ENCODE measurements at regions not wholly inside any gene's neighbourhood (a gene's known extent, or its start where the extent isn't known, plus 50 kb on each side); places are given as distances from the start of the nearest gene placed in this dataset.
A peak's percentile ranks its signal among the peaks of the same experiment; 100 is the strongest.

GRCh38 chr5:88384886-88385285 is 116.2 kb upstream of the TMEM161B start:
- Histone ChIP-seq H3K27me3 (ENCODE audit: insufficient read depth, low read length) (no peaks in the 10 kb centered on the region), H4K20me1 (ENCODE audit: insufficient read depth, low read length) (no peaks in the 10 kb centered on the region), H3K4me2 (ENCODE audit: low read length) (no peak overlapping the region), H3K4me1 (ENCODE audit: insufficient read depth, low read length) (peaks cover 6% of the 10 kb centered on the region), H3K9ac (ENCODE audit: low read length) (no peak overlapping the region), H3K9me3 (ENCODE audit: insufficient read depth, low read depth, low read length) (no peaks in the 10 kb centered on the region), H3K27ac (ENCODE audit: low read depth, low read length) (no peak overlapping the region), H3K4me3 (ENCODE audit: insufficient read depth, low read depth, low read length) (no peak overlapping the region), H3K79me2 (ENCODE audit: insufficient read depth, low read length) (no peaks in the 10 kb centered on the region), H2AFZ (ENCODE audit: low read depth, low read length) (no peak overlapping the region), H3K36me3 (ENCODE audit: insufficient read depth, low read length) (no peaks in the 10 kb centered on the region)
- peaks cover 3% of the 10 kb centered on the region for H3K9me3 Mint-ChIP-seq (ENCODE audit: unreplicated experiment)
- no peaks in the 10 kb centered on the region for H3K27me3 Mint-ChIP-seq (ENCODE audit: low read depth, unreplicated experiment)
- no peak for FAIRE-seq
- TF ChIP-seq EZH2 (IDR thresholded peaks at IDR 0.05; ENCODE audit: insufficient read depth, low read length): no peak
- H3K27ac Mint-ChIP-seq (ENCODE audit: unreplicated experiment): no peak overlapping the region
- H3K36me3 Mint-ChIP-seq (ENCODE audit: low read depth, unreplicated experiment): no peaks in the 10 kb centered on the region
- H3K4me1 Mint-ChIP-seq (ENCODE audit: low read depth, unreplicated experiment): peaks cover 5% of the 10 kb centered on the region
- H3K4me3 Mint-ChIP-seq (ENCODE audit: unreplicated experiment): no peak overlapping the region
- DNase-seq (ENCODE audit: low read depth): no peak

- Mint-ChIP-seq H3K4me1 (ENCODE audit: low read depth, unreplicated experiment) (peaks cover 11% of the 10 kb centered on the region), H3K4me3 (ENCODE audit: unreplicated experiment) (no peak overlapping the region), H3K36me3 (ENCODE audit: low read depth, unreplicated experiment) (no peaks in the 10 kb centered on the region), H3K27me3 (ENCODE audit: low read depth, unreplicated experiment) (no peaks in the 10 kb centered on the region), H3K9me3 (ENCODE audit: unreplicated experiment) (peaks cover 3% of the 10 kb centered on the region), H3K27ac (ENCODE audit: unreplicated experiment) (no peak overlapping the region)
- DNase-seq (ENCODE audit: low read depth): no peak
- Histone ChIP-seq H3K4me2 (ENCODE audit: low read length) (no peak overlapping the region), H3K9ac (ENCODE audit: low read length) (no peak overlapping the region), H3K9me3 (ENCODE audit: insufficient read depth, low read depth, low read length) (no peaks in the 10 kb centered on the region), H3K27me3 (ENCODE audit: insufficient read depth, low read length) (no peaks in the 10 kb centered on the region), H3K79me2 (ENCODE audit: insufficient read depth, low read length) (no peaks in the 10 kb centered on the region), H2AFZ (ENCODE audit: low read depth, low read length) (no peak overlapping the region), H3K27ac (ENCODE audit: low read depth, low read length) (no peak overlapping the region), H3K36me3 (ENCODE audit: insufficient read depth, low read length) (no peaks in the 10 kb centered on the region), H4K20me1 (ENCODE audit: insufficient read depth, low read length) (no peaks in the 10 kb centered on the region), H3K4me1 (ENCODE audit: insufficient read depth, low read length) (no peaks in the 10 kb centered on the region), H3K4me3 (ENCODE audit: insufficient read depth, low read depth, low read length) (no peak overlapping the region)
- no peak for FAIRE-seq
- TF ChIP-seq EZH2 (IDR thresholded peaks at IDR 0.05; ENCODE audit: insufficient read depth, low read length) (no peak), CTCF (IDR thresholded peaks at IDR 0.05; ENCODE audit: insufficient read depth, low read depth, low read length) (no peak)
Measured at GRCh38 chr5:88380332-88380731, 111.7 kb upstream of the TMEM161B start.

GRCh38 chr5:88377705-88378656 is 109.3 kb upstream of the TMEM161B start:
- no peak overlapping the region for H3K4me3 Mint-ChIP-seq (ENCODE audit: unreplicated experiment)
- TF ChIP-seq CTCF (IDR thresholded peaks at IDR 0.05; ENCODE audit: insufficient read depth, low read depth, low read length): no peak
- TF ChIP-seq EZH2 (IDR thresholded peaks at IDR 0.05; ENCODE audit: insufficient read depth, low read length): no peak
- no peak for FAIRE-seq

More at GRCh38 chr5:88377705-88378656, 109.3 kb upstream of the TMEM161B start:
- no peaks in the 10 kb centered on the region for H3K36me3 Mint-ChIP-seq (ENCODE audit: low read depth, unreplicated experiment)
- DNase-seq (ENCODE audit: low read depth): peak; percentile 27
- H3K4me2 ChIP-seq (ENCODE audit: low read length): no peak overlapping the region
- no peak overlapping the region for H3K27ac ChIP-seq (ENCODE audit: low read depth, low read length)
- H3K9ac ChIP-seq (ENCODE audit: low read length): no peak overlapping the region
- no peaks in the 10 kb centered on the region for H3K27me3 ChIP-seq (ENCODE audit: insufficient read depth, low read length)
- H3K4me1 ChIP-seq (ENCODE audit: insufficient read depth, low read length): no peaks in the 10 kb centered on the region
- no peak overlapping the region for H2AFZ ChIP-seq (ENCODE audit: low read depth, low read length)
- peaks cover 11% of the 10 kb centered on the region for H3K4me1 Mint-ChIP-seq (ENCODE audit: low read depth, unreplicated experiment)
- no peak overlapping the region for H3K4me3 ChIP-seq (ENCODE audit: insufficient read depth, low read depth, low read length)
- H3K9me3 Mint-ChIP-seq (ENCODE audit: unreplicated experiment): peaks cover 3% of the 10 kb centered on the region
- no peaks in the 10 kb centered on the region for H4K20me1 ChIP-seq (ENCODE audit: insufficient read depth, low read length)
- H3K36me3 ChIP-seq (ENCODE audit: insufficient read depth, low read length): no peaks in the 10 kb centered on the region
- no peak overlapping the region for H3K27ac Mint-ChIP-seq (ENCODE audit: unreplicated experiment)
- no peaks in the 10 kb centered on the region for H3K27me3 Mint-ChIP-seq (ENCODE audit: low read depth, unreplicated experiment)
- H3K9me3 ChIP-seq (ENCODE audit: insufficient read depth, low read depth, low read length): no peaks in the 10 kb centered on the region
- no peaks in the 10 kb centered on the region for H3K79me2 ChIP-seq (ENCODE audit: insufficient read depth, low read length)
